HG03097 (cell line): ENCODE measurements at regions not wholly inside any gene's neighbourhood (a gene's known extent, or its start where the extent isn't known, plus 50 kb on each side); places are given as distances from the start of the nearest gene placed in this dataset.
"Not testable (repeated sequence)": the region's sequence is repeated elsewhere in the genome, so short reads cannot be mapped to it uniquely, and the experiment has no call there.

Experiments used
- ATAC-seq: cut with Tn5 transposase; IDR thresholded peaks from one replicate; pipeline ENCODE4 v1.9.1; 2021; ENCODE audit not compliant: unreplicated experiment, low FRiP score

- no peak for ATAC-seq
Measured at GRCh38 chr4:124123181-124123580, 589.4 kb downstream of the ANKRD50 start.

GRCh38 chr4:124123721-124124120, 588.8 kb downstream of the ANKRD50 start:
- ATAC-seq: no peak

DNA sequence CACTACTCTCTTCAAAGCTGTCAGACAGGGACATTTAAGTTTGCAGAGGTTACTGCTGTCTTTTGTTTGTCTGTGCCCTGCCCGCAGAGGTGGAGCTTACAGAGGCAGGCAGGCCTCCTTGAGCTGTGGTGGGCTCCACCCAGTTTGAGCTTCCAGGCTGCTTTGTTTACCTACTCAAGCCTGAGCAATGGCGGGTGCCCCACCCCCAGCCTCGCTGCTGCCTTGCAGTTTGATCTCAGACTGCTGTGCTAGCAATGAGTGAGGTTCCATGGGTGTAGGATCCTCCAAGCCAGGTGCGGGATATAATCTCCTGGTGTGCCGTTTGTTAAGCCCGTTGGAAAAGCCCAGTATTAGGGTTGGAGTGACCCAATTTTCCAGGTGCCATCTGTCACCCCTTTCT, 581.2 kb downstream of the ANKRD50 start:
- not testable (repeated sequence) for ATAC-seq

DNA sequence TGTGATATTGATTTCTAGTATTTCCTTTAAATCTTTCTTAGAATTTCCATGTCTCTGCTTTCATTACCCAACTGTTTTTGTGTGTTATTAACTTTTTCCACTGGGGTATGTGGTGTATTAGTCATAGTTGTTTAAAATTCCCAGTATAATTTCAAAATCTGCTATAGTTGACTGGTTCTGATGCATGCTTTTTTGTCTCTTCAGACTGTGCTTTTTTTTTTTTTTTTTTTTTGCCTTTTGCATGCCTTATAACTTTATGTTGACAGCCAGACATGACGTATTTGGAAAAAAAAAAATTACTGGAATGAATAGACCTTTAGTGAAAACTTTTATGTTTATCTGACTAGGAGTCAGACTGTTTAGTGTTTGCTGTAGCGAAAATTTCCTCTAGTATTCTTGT, 580.4 kb downstream of the ANKRD50 start:
- no peak for ATAC-seq

DNA sequence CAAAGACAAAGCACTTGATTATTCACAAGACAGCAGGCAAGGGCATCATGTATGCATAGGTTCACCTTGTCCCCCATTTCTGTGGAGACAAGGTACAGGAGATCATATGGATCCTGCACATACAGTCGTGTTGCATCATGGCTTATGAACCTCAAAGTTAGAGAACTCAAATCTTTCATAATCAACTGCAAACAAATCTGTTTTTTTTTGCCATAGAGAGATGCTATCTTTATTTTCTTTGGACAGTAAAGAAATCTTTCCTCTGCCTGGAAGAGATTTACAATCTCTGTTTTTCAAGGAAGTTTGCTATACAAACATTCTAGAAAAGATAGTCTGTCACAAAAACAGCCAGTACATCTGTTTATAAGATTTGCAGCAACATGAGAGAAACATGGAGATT, 578.8 kb downstream of the ANKRD50 start:
- no peak for ATAC-seq

DNA sequence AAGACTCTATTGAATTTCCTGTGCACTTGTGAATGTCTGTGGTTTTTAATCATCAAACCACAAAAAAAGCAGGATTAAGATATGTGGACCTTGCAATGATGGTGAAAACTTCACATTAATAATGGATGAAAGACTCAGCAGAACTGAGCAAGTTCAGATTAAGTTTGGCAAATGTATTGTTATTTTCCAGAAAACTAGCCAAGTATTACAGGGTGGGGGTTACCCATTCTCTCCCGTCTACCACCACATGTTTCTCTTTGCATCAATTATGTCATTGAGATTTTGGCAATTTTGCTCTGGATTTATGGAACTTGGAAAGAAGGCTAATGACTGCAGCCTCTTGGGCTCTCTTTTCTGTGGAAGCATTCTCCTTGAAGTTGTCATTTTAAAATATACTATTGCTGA, 577.1 kb downstream of the ANKRD50 start:
- ATAC-seq: no peak

DNA sequence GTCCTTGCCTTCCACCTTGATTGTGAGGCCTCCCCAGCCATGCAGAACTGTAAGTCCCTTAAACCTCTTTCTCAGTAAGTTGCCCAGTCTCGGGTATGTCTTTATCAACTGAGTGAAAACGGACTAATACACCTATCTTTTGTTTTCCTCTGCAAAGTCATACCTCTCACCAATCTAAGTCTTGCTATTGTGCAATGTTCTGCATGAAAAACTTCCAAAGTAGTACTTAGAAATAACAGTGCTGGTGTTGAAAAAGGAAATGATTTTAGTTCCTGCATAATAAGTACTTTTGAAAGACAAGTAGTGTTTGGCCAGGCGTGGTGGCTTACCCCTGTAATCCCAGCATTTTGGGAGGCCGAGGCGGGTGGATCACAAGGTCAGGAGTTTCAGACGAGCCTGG, 573.5 kb downstream of the ANKRD50 start:
- no peak for ATAC-seq

DNA sequence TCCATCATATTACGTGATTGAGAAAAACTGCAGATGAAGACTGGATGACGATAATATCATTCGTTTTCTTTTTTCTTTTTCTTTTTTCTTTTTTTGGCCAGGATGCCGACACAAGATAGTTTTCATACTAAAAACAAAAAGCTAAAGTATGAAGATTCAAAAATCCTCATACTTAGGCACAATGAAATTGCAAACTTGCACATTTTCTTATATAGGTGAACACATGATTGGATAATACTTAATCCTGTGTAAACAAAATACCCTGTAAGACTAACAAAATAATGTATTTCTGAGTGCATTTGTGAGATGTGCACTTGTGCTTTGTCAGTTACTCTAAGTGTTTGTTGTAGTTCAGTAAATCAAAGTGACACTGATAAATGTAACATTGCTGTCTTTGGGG, 568.9 kb downstream of the ANKRD50 start:
- ATAC-seq: no peak

DNA sequence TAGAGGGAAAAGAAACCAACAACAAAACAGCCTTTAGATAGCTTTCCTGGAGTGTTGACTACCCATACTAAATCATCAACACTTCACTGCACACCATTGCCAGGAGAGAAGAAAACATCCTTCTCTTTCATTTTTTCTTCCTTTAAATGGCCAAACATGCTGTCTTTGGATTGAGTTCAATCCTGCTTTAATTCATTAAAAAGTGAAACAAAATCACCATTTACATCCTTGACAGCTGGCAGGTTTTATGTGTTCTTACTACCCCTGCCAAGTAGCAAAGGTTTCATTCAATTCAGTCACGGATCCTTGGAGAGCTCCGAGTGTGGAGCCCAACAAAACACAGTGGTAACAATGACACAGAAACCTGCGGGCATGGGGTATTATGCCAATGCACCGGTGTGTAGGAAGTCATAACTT, 568.3 kb downstream of the ANKRD50 start:
- no peak for ATAC-seq

DNA sequence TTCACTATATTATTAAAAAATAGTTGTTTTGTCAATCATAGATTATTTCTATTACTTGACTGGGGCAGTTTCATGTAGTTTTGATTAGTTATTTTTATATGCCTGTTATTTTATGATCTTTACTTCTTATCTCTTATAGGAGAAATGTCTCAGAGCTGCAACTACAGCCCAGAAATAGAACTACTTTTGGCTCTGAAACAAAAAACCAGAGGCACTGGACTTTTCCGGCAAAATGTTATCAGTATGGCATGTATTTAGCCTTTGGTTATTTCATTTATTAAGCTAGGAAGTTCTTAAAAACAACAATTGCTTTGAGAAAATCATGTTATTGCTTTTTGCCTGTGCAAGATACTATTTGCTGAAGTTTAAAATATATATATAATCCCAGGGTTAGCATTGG, 566.5 kb downstream of the ANKRD50 start:
- no peak for ATAC-seq

GRCh38 chr4:124151031-124151430, 561.5 kb downstream of the ANKRD50 start:
- no peak for ATAC-seq

GRCh38 chr4:124152132-124152531, 560.4 kb downstream of the ANKRD50 start:
- no peak for ATAC-seq

GRCh38 chr4:124155239-124155638, 557.3 kb downstream of the ANKRD50 start:
- no peak for ATAC-seq

DNA sequence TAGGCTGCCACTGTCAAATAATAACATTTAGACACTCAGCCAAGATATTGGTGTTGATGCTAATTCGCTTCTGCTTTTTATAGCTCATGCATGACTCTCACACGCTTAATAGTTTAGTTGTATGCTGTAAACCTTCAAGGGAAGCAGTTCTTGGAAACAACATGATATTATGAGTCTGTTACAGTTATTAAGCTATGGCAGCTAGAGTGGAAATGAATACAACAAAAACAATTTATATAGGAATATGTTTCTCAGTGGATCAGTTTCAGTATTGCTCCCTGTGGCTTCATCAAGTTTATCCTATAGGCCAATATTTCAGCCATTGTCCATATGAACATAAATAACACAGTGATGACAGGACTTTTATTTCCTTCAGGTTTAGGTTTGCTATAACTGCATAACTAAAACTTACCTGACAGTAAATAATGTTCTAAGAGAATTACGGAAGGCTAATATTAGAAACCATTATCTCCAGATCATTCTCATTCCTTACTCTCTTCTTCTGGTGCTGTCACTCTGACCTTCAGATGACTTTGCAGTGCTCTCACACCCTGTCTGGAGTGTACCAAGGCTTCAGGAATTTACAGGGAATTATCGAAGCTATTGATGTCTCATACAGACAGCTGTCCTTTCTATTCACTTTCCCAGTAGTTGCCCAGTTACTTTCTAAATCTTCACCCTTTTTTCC, 555.0 kb downstream of the ANKRD50 start:
- ATAC-seq: no peak

DNA sequence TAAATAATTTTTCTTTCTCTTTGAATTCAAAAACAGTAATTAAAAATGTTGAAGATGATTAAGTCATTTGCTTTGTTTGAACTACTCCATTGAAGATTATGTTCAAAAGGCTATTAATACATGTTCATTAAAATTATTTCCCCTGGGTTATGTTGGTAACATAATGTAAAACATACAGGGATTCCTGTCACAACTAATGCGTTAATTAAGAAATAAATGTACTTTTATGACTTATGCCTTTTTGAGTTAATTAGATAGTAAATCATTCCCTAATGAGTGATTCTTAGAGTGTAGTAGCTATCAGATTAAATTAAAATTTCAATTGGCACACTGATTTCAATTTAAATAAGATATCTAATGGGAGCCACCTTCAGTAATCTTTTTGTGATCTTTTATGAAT, 549.1 kb downstream of the ANKRD50 start:
- ATAC-seq: no peak

DNA sequence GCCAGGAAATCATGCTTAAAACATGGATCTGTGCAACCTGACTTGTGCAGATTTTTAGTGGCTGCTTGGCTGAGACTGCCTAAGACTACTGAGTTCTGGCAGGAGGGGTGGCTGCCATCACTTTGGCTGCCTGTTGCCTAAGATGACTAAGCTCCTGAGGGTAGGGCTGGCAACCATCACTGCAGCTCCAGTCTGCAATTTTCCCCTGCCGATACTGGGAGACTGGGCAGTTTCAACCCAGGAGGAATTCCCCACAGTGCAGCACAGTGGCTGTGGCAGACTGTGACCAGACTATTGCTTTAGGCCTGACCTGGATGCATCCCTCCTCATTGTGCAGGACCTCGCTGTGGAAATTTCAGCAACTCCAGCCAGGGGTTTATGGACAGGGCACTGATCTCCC, 544.9 kb downstream of the ANKRD50 start:
- no peak for ATAC-seq

- ATAC-seq: not testable (repeated sequence)
Measured at GRCh38 chr4:124169524-124169923, 543.0 kb downstream of the ANKRD50 start.

GRCh38 chr4:124173912-124174311, 538.6 kb downstream of the ANKRD50 start:
- ATAC-seq: no peak

DNA sequence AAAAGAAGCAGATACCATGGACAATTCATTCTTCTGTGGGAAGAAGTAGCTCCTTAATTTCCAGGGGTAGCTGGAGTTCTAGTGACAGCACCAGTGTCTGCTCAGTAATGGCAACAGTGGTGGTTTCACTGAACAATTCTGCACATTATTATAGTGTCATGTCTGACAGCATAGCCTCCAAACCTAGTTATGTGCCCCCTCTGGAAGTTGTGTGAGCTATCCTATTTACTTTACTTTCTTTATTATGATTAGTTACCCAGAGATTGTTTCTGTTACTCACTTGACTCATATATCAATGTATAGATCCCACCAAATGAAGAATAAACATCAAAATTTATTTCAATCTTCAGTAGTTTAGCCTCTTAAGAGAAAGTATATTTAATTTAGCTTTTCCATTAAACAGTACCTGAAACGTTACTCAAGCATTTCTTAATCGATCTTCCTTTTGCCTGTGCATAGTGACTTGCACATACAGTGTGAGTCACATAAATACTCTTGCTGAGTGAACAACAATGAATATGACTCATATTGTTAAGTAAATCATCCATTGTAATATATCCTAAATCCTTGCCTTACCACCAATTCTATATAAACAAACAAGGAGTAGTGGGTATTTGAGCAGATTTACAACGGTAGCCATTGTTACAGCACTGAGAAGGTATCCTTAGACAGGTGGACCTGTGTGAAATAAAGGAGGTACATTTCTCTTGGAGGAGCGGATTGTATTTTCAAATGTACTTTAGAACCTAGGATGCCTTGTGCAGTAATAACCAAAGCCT, 534.7 kb downstream of the ANKRD50 start:
- no peak for ATAC-seq

- no peak for ATAC-seq
Measured at GRCh38 chr4:124178449-124179021, 534.0 kb downstream of the ANKRD50 start.

DNA sequence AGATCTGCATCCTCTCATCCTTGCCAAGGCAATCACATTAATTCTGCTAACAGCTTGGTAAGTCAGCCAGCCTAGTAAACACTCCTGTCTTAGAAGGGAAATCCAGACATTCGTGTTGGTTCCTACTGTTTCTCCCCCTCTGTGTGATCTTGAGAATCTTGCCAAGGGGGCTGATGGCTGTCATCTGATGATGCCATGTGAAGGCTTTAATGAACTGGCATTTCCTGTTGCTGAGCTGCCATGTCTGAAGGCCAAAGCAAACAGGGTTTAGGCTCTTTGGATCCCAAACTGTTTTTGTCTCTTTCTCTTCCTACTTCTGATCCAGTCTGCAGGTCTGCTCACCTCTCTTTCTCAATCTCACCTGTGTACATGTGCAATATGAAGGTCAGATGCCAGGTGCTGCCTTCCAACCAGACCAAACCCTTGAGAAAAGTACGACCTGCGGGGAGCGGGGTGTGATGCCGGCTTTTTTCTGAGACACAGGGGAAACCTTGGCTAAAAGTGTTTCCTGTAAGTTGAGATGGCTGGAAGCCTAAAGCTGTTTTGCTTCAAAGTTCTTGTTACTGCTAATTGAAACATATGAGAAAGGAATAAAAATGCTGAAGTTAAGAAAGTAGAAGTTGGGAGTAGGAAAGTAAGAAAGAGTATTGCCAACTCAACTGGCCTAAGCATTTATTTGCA, 532.9 kb downstream of the ANKRD50 start:
- ATAC-seq: no peak
